DMS79 (cell line): ENCODE measurements at regions not wholly inside any gene's neighbourhood (a gene's known extent, or its start where the extent isn't known, plus 50 kb on each side); places are given as distances from the start of the nearest gene placed in this dataset.
"Not testable (repeated sequence)": the region's sequence is repeated elsewhere in the genome, so short reads cannot be mapped to it uniquely, and the experiment has no call there.

Experiments used
- DNase-seq: peaks from one replicate; lab custom pipeline; 2025; lab: John Stamatoyannopoulos, UW

DNA sequence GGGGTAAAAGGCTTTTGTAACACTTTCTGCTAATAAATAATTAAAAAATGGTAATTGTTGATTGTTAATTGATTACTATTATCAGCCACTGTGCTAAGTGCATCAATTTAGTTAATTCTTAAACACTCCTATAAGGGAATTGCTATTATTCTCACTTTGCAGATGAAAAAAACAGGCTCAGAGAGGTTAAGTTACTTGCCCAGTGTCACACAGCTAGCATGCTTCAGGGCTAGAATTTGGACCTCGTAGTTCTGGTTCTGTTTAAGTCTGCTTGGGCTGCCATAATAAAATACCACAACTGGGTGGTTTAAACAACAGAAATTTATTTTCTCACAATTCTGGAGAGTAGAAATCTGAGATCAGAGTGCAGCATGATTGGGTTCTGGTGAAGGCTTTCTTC is 164.8 kb upstream of the TBX18 start:
- DNase-seq = no peak

DNA sequence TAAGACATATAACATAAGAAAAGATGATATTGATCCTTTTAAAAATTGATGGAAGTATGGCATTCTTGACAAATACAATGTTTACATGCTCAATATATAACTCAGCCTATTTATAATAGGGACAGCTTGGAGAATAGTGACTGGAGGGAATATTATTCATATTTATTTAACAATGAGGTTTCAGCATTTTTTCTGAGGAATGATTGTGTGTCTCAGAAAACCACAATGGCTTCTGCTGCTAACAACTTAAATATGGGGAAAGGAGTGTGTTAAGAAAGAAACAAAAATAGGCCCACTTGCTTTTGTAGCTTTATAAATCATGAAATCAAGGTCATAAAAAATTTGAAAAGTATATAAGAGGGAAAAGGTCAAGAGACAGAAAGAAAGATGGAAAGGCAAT is 163.2 kb upstream of the TBX18 start:
- no peak for DNase-seq

DNA sequence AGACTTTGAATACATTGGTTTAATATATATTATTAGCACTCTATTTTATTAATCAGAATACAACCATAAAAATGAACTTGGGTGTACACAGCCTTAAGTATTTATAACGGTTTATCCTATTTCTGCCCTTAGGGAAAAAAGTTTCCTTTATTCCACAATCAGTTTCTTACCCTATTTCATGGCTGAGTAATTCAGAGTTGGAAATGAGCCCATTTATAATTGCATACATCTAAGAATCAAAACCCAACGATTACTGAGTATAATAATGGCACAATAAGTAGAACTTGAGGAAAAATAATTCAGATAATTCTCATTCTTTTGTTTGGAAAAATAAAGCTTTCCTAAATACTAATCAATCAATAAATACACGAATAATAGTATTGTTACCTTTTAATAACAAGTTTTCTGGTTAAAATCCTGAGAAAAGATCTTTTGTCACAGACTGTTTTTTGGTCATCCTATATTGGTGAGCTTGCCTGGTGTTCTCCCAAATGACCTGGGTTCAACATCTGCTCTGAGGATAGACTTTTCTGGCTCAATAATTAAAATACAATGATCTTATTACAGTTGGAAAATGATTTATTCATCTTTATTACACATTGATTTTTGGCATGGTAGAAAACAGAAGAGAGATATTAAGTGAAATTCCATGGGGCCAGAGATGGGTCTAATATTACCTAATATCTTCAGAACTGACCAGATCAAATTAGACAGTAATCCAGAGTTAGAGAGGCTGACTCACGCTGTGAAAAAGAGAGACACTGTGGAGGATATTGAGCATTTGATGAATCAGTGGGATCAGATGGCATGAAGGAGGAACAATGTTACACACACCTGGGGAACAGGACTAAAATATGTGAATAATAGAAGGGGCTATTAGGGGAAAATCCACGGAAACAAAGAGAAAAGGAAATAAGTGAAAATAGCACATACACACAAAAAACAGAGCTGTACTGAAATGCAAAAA is 162.1 kb upstream of the TBX18 start:
- no peak for DNase-seq

DNA sequence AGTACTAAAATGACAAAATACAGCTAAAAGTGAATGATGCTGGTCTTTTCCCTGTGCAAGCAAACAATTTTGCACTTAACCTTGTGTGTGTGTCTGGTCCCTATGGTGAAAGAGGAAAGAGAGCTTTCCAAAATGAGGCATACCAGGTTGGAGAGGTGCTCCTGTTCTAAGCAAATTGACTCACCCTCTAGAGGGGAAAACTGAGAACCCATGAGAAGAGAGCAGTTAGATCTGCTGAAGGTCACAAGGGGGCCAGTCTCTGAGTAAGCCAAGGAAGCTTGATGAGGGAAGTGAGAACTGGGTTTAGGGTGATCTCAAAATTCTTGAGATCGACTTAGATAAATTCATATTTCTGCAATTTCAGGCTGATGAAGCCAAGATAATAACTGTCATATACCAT is 157.5 kb upstream of the TBX18 start:
- no peak for DNase-seq

DNA sequence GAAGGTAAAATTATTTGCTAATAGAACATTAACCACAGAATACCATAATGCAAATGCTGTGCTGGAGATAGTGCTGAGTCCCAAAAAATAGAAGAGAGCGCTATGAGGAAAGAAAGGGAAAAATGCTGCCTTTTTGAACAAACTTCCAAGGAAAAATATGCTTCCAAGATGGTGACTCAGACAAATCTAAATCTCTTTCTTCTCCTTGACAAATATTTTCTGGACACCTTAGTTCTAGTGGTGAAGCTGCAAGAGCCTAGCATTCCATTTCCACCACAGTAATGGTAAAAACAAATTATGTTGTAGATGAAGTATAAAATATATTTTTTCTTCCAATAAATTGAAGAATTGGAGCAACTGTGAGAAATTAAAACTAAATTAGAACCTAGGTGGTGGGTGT is 155.6 kb upstream of the TBX18 start:
- no peak for DNase-seq

DNA sequence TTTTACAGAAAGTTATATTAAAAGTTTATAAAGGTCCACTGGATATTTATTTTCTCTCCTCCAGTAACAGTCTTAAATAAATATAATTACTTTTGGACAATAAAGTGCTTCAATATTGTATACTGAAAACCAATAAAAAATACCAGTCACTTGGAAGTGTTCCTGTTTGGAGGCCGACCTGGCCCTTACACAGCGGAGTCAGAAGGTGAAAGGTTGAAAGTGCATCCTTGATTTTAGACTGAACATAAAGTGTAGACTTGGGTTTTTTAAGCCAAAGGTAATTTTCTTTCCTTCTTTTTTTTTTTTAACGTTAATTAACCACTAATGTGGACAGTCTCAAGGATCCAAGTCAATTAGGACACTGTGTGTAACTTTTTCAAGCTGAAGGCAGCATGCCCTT is 152.3 kb upstream of the TBX18 start:
- no peak for DNase-seq

DNA sequence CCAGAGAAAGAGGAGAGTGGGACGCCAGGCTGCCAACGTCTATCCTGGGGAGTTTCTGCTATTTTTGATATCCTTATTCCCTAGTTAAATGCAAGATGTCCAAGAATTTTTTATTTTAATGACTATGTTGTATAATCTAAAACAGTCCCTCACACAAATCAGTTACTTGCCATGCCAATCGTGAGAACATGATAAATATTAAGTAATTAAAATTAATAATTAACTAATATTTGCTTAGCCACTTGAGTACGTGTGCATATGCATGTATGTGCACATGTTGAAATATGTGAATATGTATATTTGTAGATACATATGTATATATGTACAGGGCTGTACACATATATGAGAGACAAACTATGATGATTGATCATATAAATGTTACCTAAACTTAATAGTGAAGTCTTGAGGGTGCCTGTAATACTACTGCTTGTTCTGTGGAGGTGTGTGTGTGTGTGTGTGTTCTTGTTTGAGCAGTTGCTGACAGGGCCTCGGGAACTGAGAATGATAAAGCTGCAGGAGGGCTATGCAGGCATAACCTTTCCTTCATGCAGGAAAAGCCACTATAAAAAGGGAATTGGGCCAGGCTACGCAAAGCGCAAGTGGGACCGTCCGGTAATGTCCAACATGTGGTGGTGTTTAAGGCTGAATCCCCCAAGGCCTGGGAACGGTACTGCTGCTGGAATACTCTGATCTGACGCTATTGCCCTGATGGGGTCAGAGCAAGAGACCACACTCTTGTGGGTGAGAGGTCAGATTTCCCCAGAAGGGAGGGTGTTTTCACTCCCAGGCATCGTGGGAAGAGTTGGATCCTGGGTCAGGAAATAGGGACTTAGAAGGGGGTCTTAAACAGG is 148.3 kb upstream of the TBX18 start:
- DNase-seq = no peak

DNA sequence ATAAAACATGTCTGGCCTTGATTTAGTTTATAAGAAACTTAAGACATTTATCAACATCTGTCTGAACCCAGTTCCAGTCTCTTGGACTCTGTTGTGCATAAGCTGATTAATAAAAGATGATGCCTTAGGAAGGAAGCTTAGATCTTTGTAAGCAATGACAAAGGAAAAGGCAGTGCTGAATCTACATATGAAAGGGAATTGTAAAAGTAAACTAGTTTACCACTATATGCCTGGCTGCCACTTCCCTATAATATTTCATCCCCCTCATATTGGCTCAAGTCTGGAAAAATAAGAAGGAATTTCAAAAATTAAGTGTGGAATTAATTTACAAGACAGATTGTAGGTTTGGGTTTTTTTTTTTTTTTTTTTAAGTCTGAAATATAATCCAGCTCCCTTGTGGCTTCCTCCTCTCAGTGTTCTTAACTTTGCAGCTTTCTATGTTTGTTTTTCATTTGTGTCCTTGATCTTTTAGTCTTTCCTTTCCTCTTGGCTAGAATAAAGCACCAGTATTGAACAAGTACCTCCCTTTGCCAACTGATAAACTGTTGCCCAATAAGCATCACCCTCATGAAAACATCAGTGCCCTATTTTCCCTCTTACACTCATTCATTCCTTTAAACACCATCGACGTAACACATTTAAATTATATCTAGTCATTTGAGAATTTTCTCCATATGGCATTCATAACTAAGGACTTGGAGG is 146.7 kb upstream of the TBX18 start:
- DNase-seq = no peak

DNA sequence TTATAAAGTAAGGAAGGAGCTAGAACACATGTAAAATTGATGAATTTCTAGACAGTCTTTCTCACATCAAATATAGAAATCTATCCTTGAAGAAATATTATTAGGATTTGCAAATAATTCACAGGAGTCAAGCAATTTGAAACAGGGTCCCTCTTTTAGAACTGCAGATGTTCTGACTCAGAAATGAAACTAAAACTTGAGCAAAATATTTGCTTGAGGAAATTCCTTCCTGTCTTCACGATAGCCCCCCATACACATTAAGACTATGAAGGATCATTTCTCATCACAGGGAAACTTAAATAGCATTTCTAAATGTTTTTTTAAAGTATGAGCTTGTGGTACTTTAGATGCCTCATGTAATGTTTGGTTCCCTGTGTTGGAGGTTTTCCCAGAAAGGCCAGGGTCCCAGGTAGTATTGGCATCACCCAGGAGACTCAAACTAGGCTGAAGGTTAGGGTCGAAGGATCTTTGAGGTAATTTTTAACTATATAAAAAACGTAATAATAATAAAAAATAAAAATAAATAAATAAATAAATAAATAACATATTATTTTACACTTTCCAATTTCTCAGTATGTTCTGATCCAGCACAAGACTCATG is 144.0 kb upstream of the TBX18 start:
- no peak for DNase-seq

DNA sequence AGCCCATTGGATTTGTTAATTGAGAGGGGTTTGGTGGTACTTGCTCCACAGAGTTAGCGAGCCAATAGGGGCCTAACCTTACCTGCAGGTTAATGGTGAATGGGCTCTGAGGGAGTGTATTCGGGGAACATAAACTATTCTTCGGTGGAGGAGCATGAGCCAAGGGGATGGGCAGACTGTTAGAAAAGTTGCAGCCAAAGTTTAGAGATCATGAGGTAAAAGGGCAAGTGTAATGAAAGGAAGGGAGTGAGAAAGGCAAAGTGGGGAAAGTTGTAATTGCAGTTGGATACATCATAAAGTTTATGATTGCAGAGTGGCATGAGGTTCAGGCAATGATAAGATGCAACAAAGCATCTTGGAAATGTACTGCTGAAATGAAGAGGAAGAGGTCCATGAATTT is 142.1 kb upstream of the TBX18 start:
- no peak for DNase-seq

DNA sequence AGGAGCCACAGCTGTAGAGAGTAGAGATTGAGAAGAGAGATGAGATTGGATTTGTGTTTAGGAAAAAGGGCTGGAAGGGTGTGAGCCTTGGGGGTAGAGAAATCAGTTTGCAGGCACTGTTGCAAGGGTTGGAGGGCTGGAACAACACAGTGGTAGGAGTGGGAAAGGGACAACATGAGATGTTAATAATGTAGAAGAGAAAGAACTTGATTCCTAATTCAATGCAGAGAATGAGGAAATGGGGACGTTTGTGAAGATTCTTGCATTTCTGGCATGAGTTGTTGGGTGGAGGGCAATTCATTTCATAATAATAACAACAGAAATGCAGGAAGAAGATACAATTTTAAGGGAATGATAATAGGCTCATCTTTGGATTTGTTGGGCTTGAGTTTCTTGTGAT is 141.4 kb upstream of the TBX18 start:
- DNase-seq = no peak

DNA sequence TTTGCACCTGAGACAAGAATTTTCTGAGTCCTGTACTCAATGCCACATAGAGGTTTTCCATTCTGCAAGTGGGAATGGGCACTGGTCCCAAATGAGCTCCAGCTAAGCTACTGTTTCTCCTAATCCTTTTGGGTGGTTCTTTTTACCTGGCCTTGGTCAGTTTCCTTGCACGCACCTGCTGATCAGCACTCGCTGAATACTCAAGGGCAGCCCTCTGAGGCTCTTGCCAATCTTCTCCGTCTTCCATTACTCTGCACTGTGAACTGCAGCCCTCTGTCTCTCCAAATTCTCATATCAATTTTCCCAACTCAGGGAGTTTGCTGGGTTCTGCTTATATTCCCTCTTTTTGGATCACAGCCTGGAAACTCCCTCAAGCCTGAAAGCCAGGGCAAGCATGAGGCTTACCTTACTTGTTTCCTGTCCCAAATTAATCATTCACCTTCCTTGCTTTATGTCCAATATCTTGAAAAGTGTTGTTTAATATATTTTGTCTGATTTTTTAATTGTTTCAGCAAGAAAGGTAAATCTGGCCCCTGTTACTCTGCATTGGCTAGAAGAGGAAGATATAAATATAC is 138.0 kb upstream of the TBX18 start:
- DNase-seq = no peak

DNA sequence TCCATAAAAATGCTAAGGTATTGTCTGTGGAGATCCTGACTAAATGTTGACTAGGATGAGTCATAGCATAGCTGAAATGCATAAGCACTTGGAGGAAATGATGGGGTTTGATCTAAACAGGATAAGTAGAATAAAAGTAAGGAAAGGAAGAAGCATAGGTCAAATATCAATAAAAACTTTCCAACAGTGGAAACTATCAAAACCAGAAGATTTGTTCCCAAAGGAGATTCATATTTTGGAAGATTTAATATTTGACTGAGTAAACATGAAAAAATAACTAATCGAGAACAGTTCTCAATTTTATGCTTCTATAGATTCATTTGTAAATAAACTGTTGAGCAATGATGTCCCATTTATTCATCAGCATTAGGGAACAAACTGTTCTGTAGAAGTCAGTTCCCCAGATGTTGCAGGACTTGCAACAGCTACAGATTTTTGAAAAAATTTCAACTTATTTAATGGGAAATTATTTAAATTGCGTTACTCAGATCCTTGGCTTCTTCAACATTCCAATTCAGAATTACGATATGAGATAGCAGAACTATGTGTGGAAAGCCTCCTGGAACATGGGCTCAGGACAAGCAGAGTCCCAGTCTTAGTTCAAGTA is 133.7 kb upstream of the TBX18 start:
- DNase-seq = no peak

DNA sequence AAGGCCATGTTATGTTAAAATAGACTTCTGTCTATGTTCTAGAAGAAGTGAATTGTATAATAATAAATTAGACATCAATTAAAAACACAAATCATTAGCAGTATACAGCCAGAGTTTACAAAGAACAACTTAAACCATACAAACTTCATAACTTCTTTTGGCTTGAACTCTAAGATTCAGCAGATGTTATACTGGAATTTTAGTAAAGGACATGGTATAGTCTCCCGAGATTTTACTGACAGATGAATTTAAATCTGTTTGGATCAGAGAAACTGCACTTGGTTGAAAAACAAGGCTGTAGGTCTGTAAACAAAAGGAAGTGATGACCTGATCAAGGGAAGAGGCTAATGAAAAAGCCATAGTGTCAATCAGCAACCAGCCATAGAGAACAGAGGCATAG is 132.6 kb upstream of the TBX18 start:
- no peak for DNase-seq

DNA sequence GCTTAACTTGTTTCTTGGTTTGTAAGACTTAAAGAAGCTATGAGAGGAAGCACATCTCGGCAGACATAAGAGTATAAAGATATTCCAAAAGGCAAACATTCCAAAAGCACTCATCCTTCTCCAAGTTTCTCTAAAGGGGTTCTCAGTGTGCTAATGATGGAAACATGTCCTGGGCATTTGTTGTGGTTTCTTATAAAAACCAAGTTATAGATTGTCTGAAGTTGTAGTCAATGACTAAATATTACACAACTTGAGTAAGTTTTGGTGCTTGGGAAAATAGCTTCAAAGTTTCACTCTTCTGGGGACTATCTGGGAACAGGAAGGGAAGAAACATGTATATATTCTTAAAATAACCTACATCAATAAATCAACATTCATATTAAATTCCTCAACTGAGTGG is 128.3 kb upstream of the TBX18 start:
- no peak for DNase-seq

DNA sequence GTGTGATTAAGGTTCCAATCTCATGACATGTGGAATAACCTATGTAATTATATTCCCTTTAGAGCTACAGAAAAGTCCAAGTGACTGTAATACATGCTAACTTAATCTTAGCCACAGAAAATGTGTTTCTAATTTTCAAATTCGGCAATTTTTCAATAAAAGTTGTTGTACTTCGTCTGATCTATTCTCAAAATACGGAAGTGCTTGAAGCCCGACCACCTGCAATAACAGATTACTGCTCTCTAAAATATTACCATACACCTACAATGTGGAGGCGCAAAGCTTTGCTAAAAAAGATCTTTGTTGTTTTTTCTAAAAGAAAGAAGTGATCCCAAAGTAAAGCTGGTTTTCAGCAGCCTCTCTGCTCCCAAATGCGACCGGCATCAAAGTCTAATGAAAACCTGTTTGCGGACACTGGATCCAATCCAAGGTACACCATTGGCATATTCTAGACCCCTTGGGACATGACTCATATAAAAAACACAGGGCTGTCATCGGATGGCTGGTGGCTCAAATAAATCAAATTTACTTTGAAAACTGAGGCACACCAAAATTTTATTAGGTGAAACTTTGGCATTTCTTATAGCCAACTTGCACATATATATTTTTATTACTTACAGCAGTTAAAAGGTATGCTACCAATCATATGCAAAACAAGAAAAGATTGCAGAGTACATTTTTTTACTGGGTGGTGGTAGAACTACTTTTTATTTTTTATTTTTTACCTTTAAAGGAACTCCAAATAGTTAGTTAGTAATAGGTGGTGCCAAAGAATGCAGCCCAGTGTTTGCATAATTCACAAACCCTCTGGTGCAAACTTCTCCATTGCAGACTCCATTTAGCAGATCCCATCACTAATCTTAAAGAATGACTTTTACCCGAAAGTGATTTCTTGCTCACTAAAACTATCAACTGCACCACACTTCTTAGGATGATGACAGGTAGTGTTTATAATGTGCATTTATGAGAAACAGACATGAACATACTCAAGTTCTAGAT is 118.7 kb upstream of the TBX18 start:
- DNase-seq = no peak

DNA sequence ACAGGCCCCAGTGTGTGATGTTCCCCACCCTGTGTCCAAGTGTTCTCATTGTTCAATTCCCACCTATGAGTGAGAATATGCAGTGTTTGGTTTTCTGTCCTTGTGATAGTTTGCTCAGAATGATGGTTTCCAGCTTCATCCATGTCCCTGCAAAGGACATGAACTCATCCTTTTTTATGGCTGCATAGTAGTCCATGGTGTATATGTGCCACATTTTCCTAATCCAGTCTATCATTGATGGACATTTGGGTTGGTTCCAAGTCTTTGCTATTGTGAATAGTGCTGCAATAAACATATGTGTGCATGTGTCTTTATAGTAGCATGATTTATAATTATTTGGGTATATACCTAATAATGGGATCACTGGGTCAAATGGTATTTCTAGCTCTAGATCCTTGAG is 115.0 kb upstream of the TBX18 start:
- not testable (repeated sequence) for DNase-seq

DNA sequence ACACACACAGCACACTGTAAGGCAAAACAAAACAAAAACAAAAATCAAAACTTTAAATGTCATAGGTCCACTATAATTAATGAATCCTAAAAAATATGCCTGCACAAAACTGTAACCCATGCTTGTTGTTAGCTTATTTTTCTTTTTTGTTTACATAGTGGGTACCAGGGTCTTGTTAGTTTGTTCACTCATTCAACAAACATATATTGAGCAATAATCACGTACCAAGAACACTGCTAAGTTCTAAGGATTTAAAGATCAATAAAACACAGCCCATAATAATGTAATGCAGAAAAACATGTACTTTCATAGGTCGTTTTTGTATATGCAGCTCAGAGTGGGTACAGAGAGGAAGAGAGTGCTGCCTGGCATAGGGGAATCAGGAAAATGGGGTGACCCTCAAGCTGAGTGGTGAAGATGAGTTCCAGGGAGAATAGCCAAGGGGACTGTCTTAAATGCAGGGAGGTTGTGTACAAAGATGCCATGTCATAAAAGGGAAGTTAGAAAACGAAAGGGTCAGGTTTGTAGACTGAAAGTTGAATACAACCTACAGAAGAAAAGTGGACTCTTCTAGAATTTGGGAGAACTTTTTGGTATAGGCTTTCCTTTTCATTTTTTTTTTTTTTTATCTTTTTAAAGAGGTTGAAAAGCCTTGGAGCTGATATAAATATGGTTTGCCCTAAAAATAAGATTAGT is 113.3 kb upstream of the TBX18 start:
- DNase-seq = no peak

DNA sequence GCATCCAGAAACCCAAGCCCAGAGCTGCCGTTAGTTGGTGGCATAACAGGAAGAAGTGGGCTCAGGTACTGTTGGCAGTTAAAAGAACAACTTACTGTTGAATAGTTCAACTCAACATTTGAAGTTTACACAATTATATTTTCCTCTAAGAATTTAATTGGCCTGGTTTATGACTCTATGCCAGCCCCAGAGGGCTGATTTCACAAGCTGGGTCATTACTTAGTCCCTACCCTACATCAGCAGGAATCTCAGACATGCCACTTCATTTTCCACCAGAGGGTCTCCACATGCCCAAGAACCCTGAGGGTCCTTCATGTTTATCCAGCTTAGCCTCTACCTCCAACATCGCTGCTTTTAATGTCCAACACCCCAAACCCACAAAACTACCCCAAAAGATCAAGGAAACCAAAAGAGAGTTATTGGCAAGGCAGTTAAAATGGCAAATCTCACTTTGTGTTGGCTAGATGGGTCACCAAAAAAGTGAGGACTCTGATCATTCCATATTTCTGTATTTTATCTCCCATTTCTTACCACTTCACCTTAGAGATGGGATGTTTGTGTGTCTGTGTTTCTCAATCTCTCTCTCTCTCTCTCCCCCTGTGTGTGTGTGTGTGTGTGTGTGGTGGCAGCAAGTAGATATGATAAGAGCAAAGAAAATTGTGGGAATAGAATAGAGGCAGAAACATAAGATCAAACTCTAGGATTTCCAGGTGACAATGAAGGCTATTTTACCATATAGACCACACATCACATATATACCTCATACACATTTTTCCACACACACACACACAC is 112.5 kb upstream of the TBX18 start:
- no peak for DNase-seq
